HG02981 (cell line): ENCODE measurements at regions not wholly inside any gene's neighbourhood (a gene's known extent, or its start where the extent isn't known, plus 50 kb on each side); places are given as distances from the start of the nearest gene placed in this dataset.

Experiments
- ATAC-seq: cut with Tn5 transposase; IDR thresholded peaks from one replicate; pipeline ENCODE4 v1.9.1; 2021; ENCODE audit warnings: mild to moderate bottlenecking, moderate library complexity; ENCODE audit not compliant: unreplicated experiment

GRCh38 chr2:79359419-79359818 is 153.4 kb upstream of the CTNNA2 start:
- ATAC-seq = no peak

- no peak for ATAC-seq
These were observed 157.3 kb upstream of the CTNNA2 start for GRCh38 chr2:79355569-79355968.

- ATAC-seq = no peak
These were observed 167.9 kb upstream of the REG3A start for GRCh38 chr2:79327460-79327859.

- ATAC-seq = no peak
These were observed 161.3 kb upstream of the REG3A start for GRCh38 chr2:79320871-79321270.

- no peak for ATAC-seq
These were observed 135.4 kb upstream of the REG3A start for GRCh38 chr2:79294994-79295393.

GRCh38 chr2:79292958-79293315 is 133.4 kb upstream of the REG3A start:
- no peak for ATAC-seq

- ATAC-seq = no peak
These were observed 132.8 kb upstream of the REG3A start for GRCh38 chr2:79292239-79292957.

- ATAC-seq = no peak
These were observed 116.3 kb upstream of the REG3A start for GRCh38 chr2:79275863-79276262.

- ATAC-seq = no peak
These were observed 115.6 kb upstream of the REG3A start for GRCh38 chr2:79275197-79275596.

GRCh38 chr2:79272616-79273015 is 113.1 kb upstream of the REG3A start:
- no peak for ATAC-seq

- ATAC-seq = no peak
These were observed 111.9 kb upstream of the REG3A start for GRCh38 chr2:79271456-79271855.

- no peak for ATAC-seq
These were observed 101.3 kb upstream of the REG3A start for GRCh38 chr2:79260848-79261247.

GRCh38 chr2:79259959-79260358 is 100.4 kb upstream of the REG3A start:
- no peak for ATAC-seq

- ATAC-seq = no peak
These were observed 99.7 kb upstream of the REG3A start for GRCh38 chr2:79259296-79259695.

GRCh38 chr2:79253243-79253774 is 93.8 kb upstream of the REG3A start:
- ATAC-seq = no peak

GRCh38 chr2:79250656-79251055 is 91.1 kb upstream of the REG3A start:
- ATAC-seq = no peak

- ATAC-seq = no peak
These were observed 89.2 kb upstream of the REG3A start for GRCh38 chr2:79248776-79249175.

- ATAC-seq = no peak
These were observed 75.6 kb upstream of the REG3A start for GRCh38 chr2:79235135-79235534.

- no peak for ATAC-seq
These were observed 64.0 kb upstream of the REG3A start for GRCh38 chr2:79223539-79223938.

GRCh38 chr2:79219383-79219988 is 59.9 kb upstream of the REG3A start:
- peak; percentile 88 for ATAC-seq

- ATAC-seq = no peak
These were observed 50.8 kb upstream of the REG3A start for GRCh38 chr2:79210274-79210917.
